ENCODE measurements at regions not wholly inside any gene's neighbourhood (a gene's known extent, or its start where the extent isn't known, plus 50 kb on each side); places are given as distances from the start of the nearest gene placed in this dataset.

- DNase-seq: no peak
Measured at GRCh38 chr5:128881502-128882018, 83.7 kb upstream of the SLC27A6 start.

GRCh38 chr5:128885649-128886255, 79.5 kb upstream of the SLC27A6 start:
- no peak for DNase-seq

DNA sequence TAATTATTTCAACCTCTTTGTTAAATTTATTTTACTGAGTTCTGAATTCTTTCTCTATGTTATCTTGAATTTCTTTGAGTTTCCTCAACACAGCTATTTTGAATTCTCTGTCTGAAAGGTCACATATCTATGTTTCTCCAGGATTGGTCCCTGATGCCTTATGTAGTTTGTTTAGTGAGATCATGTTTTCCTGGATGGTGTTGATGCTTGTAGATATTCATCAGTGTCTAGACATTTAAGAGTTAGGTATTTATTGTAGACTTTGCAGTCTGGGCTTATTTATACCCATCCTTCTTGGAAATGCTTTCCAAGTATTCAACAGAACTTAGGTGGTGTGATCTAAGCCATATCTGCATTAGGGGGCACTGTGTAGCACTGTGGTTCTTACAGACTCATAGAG, 70.2 kb upstream of the SLC27A6 start:
- no peak for DNase-seq

GRCh38 chr5:128896675-128897074, 68.6 kb upstream of the SLC27A6 start:
- DNase-seq: no peak

DNA sequence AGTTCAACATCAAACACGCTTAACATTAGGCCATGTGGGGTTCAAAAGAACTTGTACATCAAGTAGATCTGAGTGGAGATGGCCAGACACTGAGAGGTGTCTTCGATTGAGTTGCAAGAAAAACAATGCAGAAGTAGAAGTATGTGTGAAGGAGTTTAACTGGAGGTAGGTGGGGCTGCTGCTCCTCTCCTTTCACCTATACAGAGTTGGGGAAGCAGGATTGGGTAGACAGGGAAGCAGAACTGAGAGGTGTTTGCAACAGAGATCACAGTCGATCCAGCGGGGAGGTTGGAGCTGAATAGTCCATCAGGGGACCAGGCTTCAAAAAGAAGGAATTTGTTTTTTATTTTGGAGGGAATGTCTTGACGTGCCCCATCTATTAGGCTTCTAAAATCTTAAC, 61.7 kb upstream of the SLC27A6 start:
- DNase-seq: no peak

DNA sequence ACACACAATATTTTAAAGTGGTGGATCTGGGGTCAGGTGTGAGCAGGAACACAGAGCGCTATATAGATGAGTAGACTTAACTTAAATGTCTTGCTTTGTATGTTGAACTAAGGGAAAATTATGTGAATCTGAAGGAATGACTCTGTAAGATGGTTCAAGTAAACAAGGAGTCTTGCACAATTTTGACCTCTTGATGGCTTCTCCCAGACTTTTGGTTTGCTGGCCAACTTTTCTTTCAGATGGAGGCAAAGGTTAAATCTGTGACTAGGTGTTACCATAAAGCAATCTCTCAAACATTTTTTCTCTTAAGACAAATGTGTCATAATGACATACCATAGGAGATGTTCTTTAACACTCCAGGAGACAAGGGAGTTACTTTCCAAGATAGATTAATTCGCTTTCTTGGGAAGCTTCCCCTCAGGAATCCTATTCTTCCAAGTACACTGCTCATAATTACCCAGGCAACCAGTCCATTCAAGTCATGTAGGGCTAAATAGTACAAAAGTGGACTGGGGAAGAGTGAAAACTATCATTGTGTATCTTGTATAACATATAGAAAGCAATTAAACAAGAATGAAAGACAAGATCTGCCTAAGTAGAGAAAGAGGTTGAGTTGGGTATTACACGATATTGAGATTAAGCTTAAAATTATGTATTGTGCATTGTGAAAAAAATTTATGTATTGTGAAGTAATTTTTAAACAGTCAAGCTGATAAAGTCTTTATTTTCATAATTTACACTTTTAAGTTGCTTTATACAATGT, 60.3 kb upstream of the SLC27A6 start:
- no peak for DNase-seq

DNA sequence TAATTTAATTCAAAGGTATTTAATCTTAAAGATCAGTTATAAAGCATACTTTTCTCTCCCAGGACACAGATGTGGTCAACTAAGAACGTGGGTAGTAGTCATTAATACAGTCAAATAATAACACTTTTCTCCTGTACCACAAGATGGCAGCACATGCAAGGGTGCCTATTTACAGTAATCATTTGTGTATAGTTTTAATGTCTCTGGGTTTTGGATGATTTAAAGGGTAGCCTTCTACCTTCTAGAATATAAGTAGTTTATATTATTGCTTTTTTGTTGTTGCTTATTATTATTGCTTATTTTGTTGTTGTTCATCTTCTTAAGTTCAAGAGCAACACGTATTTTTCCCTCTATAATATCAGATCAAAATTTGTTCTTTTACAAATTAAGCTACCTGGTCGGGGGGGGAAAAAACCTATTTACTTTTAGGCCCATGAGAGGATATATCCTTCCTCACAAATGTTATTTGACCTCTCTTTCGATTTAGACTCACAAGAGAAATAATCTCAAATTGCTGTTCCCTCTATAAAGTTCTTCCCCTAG, 59.6 kb upstream of the SLC27A6 start:
- peak in 11 of 56 donors; percentile 0 to 49 (median 14) for DNase-seq

DNA sequence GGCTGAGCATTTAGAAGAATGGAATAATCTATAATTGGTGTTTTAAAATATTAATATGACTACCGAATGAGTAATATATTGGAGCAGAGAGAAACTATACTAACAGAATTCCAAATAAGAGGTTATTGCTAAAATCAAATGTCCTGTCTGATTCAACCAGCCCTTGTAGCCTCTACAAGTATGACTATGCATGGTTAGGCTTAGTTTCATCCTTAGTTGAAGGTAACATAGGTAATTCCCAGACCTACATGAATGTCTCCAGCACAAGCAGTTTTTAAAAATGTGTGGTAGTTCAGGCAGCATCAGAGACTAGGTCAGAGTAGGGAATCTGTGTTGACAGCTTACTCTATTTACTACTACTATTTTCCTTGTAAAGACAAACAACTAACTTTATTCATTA, 51.7 kb upstream of the SLC27A6 start:
- DNase-seq: no peak

Measured in amygdala (tissue), 56 donors.